GM23248 (cell line): ENCODE measurements at regions not wholly inside any gene's neighbourhood (a gene's known extent, or its start where the extent isn't known, plus 50 kb on each side); places are given as distances from the start of the nearest gene placed in this dataset.

Experiments
- DNase-seq: peaks from one replicate; pipeline ENCODE4 v3.0.0-alpha.2; 2015
- H2AFZ ChIP-seq: fragments of 200-600 bp; sonication (generic); 2 replicates; pipeline ENCODE4 v1.6.1; 2016; ENCODE audit warnings: antibody characterized with exemption
- H3F3A ChIP-seq: fragments of 200-600 bp; sonication (generic); 2 replicates; pipeline ENCODE4 v1.6.1; 2016; ENCODE audit warnings: mild to moderate bottlenecking, antibody characterized with exemption, mixed run types; ENCODE audit not compliant: insufficient read depth
- H3K27ac ChIP-seq: fragments of 200-600 bp; sonication (generic); 2 replicates; pipeline ENCODE4 v1.5.1; 2016; ENCODE audit warnings: mild to moderate bottlenecking
- H3K27me3 ChIP-seq: fragments of 200-600 bp; sonication (generic); replicated peaks from 2 replicates; pipeline ENCODE4 v1.6.1; 2016; ENCODE audit warnings: mild to moderate bottlenecking; ENCODE audit not compliant: insufficient read depth
- H3K36me3 ChIP-seq: fragments of 200-600 bp; sonication (generic); 2 replicates; pipeline ENCODE4 v1.6.1; 2016; ENCODE audit warnings: low read depth, mild to moderate bottlenecking
- H3K4me1 ChIP-seq: fragments of 200-600 bp; sonication (generic); 2 replicates; pipeline ENCODE4 v1.6.1; 2016; ENCODE audit warnings: mild to moderate bottlenecking; ENCODE audit not compliant: insufficient read depth
- H3K4me2 ChIP-seq: fragments of 200-600 bp; sonication (generic); one replicate; pipeline ENCODE4 v1.6.1; 2016; ENCODE audit warnings: mild to moderate bottlenecking; ENCODE audit not compliant: unreplicated experiment
- H3K4me3 ChIP-seq: fragments of 200-600 bp; sonication (generic); 2 replicates; pipeline ENCODE4 v1.5.1; 2016; ENCODE audit warnings: mild to moderate bottlenecking
- H3K79me2 ChIP-seq: fragments of 200-600 bp; sonication (generic); 2 replicates; pipeline ENCODE4 v1.6.1; 2016; ENCODE audit warnings: mild to moderate bottlenecking; ENCODE audit not compliant: insufficient read depth
- H3K9ac ChIP-seq: fragments of 200-600 bp; sonication (generic); 2 replicates; pipeline ENCODE4 v1.6.1; 2016; ENCODE audit warnings: mild to moderate bottlenecking
- H3K9me2 ChIP-seq: fragments of 200-600 bp; sonication (generic); 2 replicates; pipeline ENCODE4 v1.6.1; 2016; ENCODE audit warnings: mixed run types, mild to moderate bottlenecking, moderate library complexity; ENCODE audit not compliant: insufficient read depth
- H3K9me3 ChIP-seq: fragments of 200-600 bp; sonication (generic); one replicate; pipeline ENCODE4 v1.6.1; 2017; ENCODE audit warnings: low read depth
- H4K20me1 ChIP-seq: fragments of 200-600 bp; sonication (generic); 2 replicates; pipeline ENCODE4 v1.6.0; 2016; ENCODE audit not compliant: insufficient read depth
- EZH2 ChIP-seq: fragments of 200-600 bp; sonication (generic); IDR thresholded peaks from 2 replicates; pipeline ENCODE4 v1.6.1; 2018; ENCODE audit warnings: antibody characterized with exemption, mild to moderate bottlenecking; ENCODE audit not compliant: insufficient read depth, poor library complexity, severe bottlenecking
- EZH2phosphoT487 ChIP-seq: fragments of 200-600 bp; sonication (generic); IDR thresholded peaks from 2 replicates; pipeline ENCODE4 v1.6.1; 2018; ENCODE audit warnings: antibody characterized with exemption, moderate library complexity, mild to moderate bottlenecking, low read depth; ENCODE audit not compliant: insufficient read depth
- WGBS, 2 experiments: methylation state at CpG; one replicate each; pipeline ENCODE4 v1.1.6; 2015 to 2017; ENCODE audit warnings: low lambda C conversion rate in 2 of 2, low coverage in 1 of 2; ENCODE audit errors: missing lambda C conversion rate in 2 of 2; 5-methylcytosine and 5-hydroxymethylcytosine counted together
- in situ Hi-C: fragments of 300-500 bp; cut with MboI; formaldehyde crosslinking; loops from 2 replicates; pipeline ENCODE4 v1.15.0; 2020

DNA sequence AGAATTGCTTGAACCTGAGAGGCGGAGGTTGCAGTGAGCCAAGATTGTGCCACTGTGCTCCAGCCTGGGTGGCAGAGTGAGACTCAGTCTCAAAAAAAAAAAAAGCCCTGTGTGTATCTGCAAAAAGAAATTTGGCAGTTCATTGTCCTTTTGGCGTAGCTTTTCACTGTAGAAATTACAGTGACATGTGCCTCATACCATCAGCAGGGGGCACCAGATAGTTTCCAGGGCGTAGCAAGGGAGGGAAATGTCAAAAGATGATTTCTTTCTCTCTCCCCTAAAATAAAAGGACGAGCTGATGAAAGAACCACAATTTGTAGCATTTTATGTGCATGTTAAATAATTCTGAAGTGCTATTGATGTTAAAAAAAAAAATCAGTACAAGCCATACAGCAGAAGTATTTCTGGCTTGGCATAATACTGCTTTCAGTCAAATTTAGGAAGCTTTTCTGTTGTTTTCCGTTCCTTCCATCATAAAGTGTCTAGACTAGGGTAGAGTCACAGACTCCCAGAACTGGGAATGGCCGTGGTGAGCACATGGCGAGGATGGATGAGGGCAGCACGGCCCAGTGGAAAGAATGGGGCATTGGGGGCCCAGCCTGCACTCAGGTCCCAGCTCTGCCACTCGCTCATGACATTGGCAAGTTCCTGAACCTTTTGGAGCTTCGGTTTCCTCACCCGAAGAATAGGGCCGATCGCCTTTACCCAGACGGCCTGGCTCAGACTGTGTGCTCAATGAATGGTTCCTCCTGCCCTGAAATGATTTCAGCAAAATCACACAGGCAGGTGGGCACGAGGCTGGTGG is 59.8 kb upstream of the RPH3AL start:
- no peak for TF ChIP-seq EZH2phosphoT487
- no peak for TF ChIP-seq EZH2
- Histone ChIP-seq H3K4me3 (no peak overlapping the region), H3K79me2 (no peaks in the 10 kb centered on the region), H3K27me3 (no peaks in the 10 kb centered on the region), H2AFZ (peak overlapping the region; percentile 6), H4K20me1 (no peaks in the 10 kb centered on the region), H3F3A (peaks cover 14% of the 10 kb centered on the region; the same call in 1 of the 2 replicates), H3K9ac (no peak overlapping the region), H3K36me3 (no peaks in the 10 kb centered on the region), H3K27ac (peak overlapping the region; percentile 68; the same call in 1 of the 2 replicates), H3K4me2 (peak overlapping the region; percentile 88), H3K9me2 (no peaks in the 10 kb centered on the region), H3K9me3 (no peaks in the 10 kb centered on the region), H3K4me1 (0 out of 2 replicates have a peak, but pooled peaks cover 7% of the 10 kb centered on the region)
- DNase-seq, result peak; percentile 82
- in situ Hi-C loops, result no loop called here
- whole genome bisulfite sequencing, 2 experiments, result 57 to 58% methylated on average over 15 of the region's 15 CpGs

DNA sequence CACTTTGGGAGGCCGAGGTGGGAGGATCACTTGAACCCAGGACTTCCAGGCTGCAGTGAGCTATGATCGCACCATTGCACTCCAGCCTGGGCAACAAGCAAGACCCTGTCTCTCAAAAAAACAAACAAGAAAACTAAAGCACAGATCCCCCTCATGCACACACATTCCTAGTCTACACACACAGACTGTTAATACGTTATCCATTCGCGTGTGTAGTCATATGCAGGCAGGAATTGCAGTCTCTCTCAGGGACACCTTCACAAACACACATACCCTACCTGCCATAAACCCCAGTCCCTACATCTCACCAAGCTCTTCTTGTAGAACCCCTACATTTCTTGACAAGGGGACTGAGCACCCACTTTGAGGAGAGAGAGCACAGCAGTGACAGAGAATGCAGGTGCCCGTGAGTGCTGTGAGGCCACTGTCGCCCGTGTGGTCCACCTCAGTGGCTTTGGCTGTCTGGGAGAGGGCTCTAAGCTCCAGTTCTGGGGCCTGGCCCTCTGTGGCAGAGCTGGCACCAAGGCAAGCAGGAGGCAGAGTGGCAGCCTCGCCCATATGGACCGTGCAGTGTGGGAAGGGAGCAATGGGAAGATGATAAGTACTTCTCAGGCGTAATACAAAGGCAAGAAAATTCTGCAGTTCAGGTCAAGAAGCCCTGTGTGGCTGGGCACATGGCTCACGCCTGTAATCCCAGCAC is 59.0 kb upstream of the RPH3AL start:
- WGBS, 2 experiments, result 63% methylated on average over 12 of the region's 12 CpGs
- Histone ChIP-seq H3K79me2 (no peaks in the 10 kb centered on the region), H3K9me3 (no peaks in the 10 kb centered on the region), H3F3A (peaks cover 14% of the 10 kb centered on the region; the same call in 1 of the 2 replicates), H3K36me3 (no peaks in the 10 kb centered on the region), H3K27me3 (no peaks in the 10 kb centered on the region), H2AFZ (peak overlapping the region; percentile 6), H4K20me1 (no peaks in the 10 kb centered on the region), H3K4me3 (peak overlapping the region; percentile 86), H3K27ac (peak overlapping the region; percentile 68), H3K4me2 (peak overlapping the region; percentile 88), H3K9ac (peak overlapping the region; percentile 90; the same call in 1 of the 2 replicates), H3K4me1 (0 out of 2 replicates have a peak, but pooled peaks cover 7% of the 10 kb centered on the region), H3K9me2 (no peaks in the 10 kb centered on the region)
- in situ Hi-C loops, result no loop called here
- peak; percentile 12 for DNase-seq
- no peak for TF ChIP-seq EZH2phosphoT487

GRCh38 chr17:410543-411401 is 58.2 kb upstream of the RPH3AL start:
- Histone ChIP-seq H3K9ac (peak overlapping the region; percentile 90), H3K9me3 (no peaks in the 10 kb centered on the region), H2AFZ (peak overlapping the region; percentile 81), H3K79me2 (no peaks in the 10 kb centered on the region), H3F3A (peaks cover 14% of the 10 kb centered on the region; the same call in 1 of the 2 replicates), H3K36me3 (no peaks in the 10 kb centered on the region), H3K27ac (peak overlapping the region; percentile 68), H3K27me3 (no peaks in the 10 kb centered on the region), H3K4me2 (peak overlapping the region; percentile 88), H3K4me1 (0 out of 2 replicates have a peak, but pooled peaks cover 7% of the 10 kb centered on the region), H3K9me2 (no peaks in the 10 kb centered on the region), H3K4me3 (peak overlapping the region; percentile 86), H4K20me1 (no peaks in the 10 kb centered on the region)
- peak; percentile 57 for DNase-seq
- in situ Hi-C loops, result no loop called here
- WGBS, 2 experiments, result 16 to 25% methylated on average over 20 to 27 of the region's 27 CpGs
- no peak for TF ChIP-seq EZH2

DNA sequence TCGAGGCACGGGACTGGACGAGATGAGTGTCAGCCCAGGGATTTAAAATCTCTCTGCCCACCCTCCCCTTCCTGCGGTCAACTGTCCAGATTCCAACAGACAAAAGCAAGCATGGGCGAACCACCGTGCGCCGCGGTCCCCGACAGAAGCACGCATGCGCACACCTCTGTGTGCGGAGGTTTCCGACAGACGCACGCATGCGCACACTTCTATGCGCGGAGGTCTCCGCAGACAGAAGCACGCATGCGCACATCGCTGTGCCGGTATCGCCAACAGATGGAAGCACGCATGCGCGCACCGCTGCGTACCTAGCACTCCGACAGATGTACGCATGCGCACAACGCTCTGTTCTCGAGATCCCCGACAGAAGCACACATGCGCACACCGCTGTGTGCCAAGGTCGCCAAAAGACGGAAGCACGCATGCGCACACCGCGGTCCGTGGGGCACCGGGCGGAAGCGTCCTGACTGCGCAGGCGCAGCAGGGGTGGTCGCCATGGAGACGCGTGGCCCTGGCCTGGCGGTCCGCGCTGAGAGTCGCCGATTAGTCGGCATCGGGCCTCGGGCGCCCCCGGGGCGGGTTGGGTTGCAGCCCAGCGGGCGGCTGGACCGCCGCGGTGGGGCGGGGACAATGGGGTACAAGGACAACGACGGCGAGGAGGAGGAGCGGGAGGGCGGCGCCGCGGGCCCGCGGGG is 57.4 kb upstream of the RPH3AL start:
- Histone ChIP-seq H3K27ac (peak overlapping the region; percentile 68), H4K20me1 (no peaks in the 10 kb centered on the region), H3K9ac (peak overlapping the region; percentile 90), H3K4me1 (0 out of 2 replicates have a peak, but pooled peaks cover 7% of the 10 kb centered on the region), H3K36me3 (no peaks in the 10 kb centered on the region), H3F3A (peaks cover 14% of the 10 kb centered on the region; the same call in 1 of the 2 replicates), H3K4me3 (peak overlapping the region; percentile 86), H3K27me3 (no peaks in the 10 kb centered on the region), H3K9me2 (no peaks in the 10 kb centered on the region), H3K4me2 (peak overlapping the region; percentile 88), H3K9me3 (no peaks in the 10 kb centered on the region), H3K79me2 (no peaks in the 10 kb centered on the region), H2AFZ (peak overlapping the region; percentile 94)
- TF ChIP-seq EZH2phosphoT487 (no peak), EZH2 (no peak)
- 1% methylated on average over 67 to 80 of the region's 80 CpGs for WGBS, 2 experiments
- peak; percentile 100 for DNase-seq
- in situ Hi-C loops, result no loop called here
